Parathyroid adenoma (tissue), 2 donors: ENCODE measurements at regions not wholly inside any gene's neighbourhood (a gene's known extent, or its start where the extent isn't known, plus 50 kb on each side); places are given as distances from the start of the nearest gene placed in this dataset.
"Not testable (repeated sequence)": the region's sequence is repeated elsewhere in the genome, so short reads cannot be mapped to it uniquely, and the experiment has no call there.

ENCODE experiments used
- H2AFZ ChIP-seq: fragments of 300-600 bp; sonication (generic); one replicate; pipeline ENCODE4 v1.7.0; 2017; ENCODE audit warnings: antibody characterized with exemption, mild to moderate bottlenecking
- H3K27ac ChIP-seq: fragments of 300-600 bp; sonication (generic); one replicate; pipeline ENCODE4 v1.7.0; 2017
- H3K27me3 ChIP-seq: fragments of 300-600 bp; sonication (generic); one replicate; pipeline ENCODE4 v1.7.0; 2017; ENCODE audit warnings: low read length; ENCODE audit not compliant: control insufficient read depth, insufficient read depth
- H3K36me3 ChIP-seq: fragments of 300-600 bp; sonication (generic); one replicate; pipeline ENCODE4 v1.7.0; 2017; ENCODE audit warnings: low read length; ENCODE audit not compliant: control insufficient read depth, insufficient read depth
- H3K4me1 ChIP-seq: fragments of 300-600 bp; sonication (generic); one replicate; pipeline ENCODE4 v1.7.0; 2017; ENCODE audit warnings: control low read depth
- H3K4me2 ChIP-seq: fragments of 300-600 bp; sonication (generic); one replicate; pipeline ENCODE4 v1.7.0; 2017; ENCODE audit warnings: low read length
- H3K4me3 ChIP-seq: fragments of 300-600 bp; sonication (generic); one replicate; pipeline ENCODE4 v1.7.0; 2017; ENCODE audit warnings: low read depth, low read length
- H3K79me2 ChIP-seq: fragments of 300-600 bp; sonication (generic); one replicate; pipeline ENCODE4 v1.7.0; 2017; ENCODE audit warnings: control low read depth
- H3K9ac ChIP-seq: fragments of 300-600 bp; sonication (generic); one replicate; pipeline ENCODE4 v1.7.0; 2017; ENCODE audit warnings: mild to moderate bottlenecking
- H3K9me3 ChIP-seq: fragments of 300-600 bp; sonication (generic); one replicate; pipeline ENCODE4 v1.7.0; 2017; ENCODE audit warnings: low read length; ENCODE audit not compliant: control insufficient read depth
- TF ChIP-seq, protein P1 (sequence below): fragments of 300-600 bp; sonication (generic); IDR thresholded peaks from one replicate; pipeline ENCODE4 v1.7.0; 2017; ENCODE audit warnings: antibody characterized with exemption, mild to moderate bottlenecking
- donor health status: primary hyperparathyroidism.

GRCh38 chr2:120641366-120641771 lies 94.3 kb upstream of the GLI2 start:
- TF ChIP-seq, protein P1, sequence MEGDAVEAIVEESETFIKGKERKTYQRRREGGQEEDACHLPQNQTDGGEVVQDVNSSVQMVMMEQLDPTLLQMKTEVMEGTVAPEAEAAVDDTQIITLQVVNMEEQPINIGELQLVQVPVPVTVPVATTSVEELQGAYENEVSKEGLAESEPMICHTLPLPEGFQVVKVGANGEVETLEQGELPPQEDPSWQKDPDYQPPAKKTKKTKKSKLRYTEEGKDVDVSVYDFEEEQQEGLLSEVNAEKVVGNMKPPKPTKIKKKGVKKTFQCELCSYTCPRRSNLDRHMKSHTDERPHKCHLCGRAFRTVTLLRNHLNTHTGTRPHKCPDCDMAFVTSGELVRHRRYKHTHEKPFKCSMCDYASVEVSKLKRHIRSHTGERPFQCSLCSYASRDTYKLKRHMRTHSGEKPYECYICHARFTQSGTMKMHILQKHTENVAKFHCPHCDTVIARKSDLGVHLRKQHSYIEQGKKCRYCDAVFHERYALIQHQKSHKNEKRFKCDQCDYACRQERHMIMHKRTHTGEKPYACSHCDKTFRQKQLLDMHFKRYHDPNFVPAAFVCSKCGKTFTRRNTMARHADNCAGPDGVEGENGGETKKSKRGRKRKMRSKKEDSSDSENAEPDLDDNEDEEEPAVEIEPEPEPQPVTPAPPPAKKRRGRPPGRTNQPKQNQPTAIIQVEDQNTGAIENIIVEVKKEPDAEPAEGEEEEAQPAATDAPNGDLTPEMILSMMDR, result no peak
- Histone ChIP-seq H3K4me2 (no peak overlapping the region), H3K4me1 (no peaks in the 10 kb centered on the region), H3K9ac (no peak overlapping the region), H3K9me3 (no peaks in the 10 kb centered on the region), H3K4me3 (no peak overlapping the region), H3K27me3 (no peaks in the 10 kb centered on the region), H3K79me2 (no peaks in the 10 kb centered on the region), H2AFZ (no peak overlapping the region), H3K27ac (no peak overlapping the region), H3K36me3 (no peaks in the 10 kb centered on the region)

DNA sequence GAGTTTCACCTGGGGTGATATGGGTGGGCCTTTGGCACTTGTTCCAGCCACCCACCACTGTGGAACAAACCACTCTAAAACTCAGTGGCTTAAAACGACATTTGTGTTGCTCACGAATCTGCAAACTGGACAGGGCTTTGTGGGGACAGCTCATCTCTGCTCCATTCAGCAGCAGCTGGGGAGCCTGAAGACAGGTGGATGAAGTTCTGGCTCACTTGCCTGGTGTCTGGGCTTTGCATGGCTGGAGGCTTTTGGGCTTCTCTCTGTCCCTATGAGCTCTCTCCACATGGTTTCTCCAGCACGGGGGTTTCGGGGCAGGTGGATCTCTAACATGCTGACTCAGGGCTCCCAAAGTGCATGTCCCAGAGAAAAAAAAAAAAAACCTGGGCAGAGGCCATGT lies 93.0 kb upstream of the GLI2 start:
- no peak overlapping the region for H2AFZ ChIP-seq
- no peak overlapping the region for H3K9ac ChIP-seq
- no peaks in the 10 kb centered on the region for H3K27me3 ChIP-seq
- H3K27ac ChIP-seq, result no peak overlapping the region
- H3K4me3 ChIP-seq, result no peak overlapping the region
- no peaks in the 10 kb centered on the region for H3K4me1 ChIP-seq
- TF ChIP-seq, protein P1, result no peak
- H3K36me3 ChIP-seq, result no peaks in the 10 kb centered on the region
- H3K9me3 ChIP-seq, result no peaks in the 10 kb centered on the region
- no peaks in the 10 kb centered on the region for H3K79me2 ChIP-seq
- no peak overlapping the region for H3K4me2 ChIP-seq

DNA sequence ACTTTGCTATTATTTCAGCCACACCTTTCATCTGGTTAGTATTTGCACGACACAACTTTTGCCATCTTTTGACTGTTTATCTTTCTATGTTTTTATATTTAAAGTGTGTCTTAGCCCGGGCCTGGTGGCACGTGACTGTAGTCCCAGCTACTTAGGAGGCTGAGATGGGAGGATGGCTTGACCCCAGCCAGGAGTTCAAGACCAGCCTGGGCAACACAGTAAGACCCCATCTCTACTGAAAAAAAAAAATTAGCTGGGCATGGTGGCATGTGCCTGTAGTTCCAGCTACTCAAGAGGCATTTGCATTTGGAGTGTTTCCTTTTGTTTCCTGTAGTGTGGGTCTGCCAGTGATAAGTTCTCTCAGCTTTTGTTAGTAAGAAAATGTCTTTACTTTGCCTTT lies 88.7 kb upstream of the GLI2 start:
- Histone ChIP-seq H2AFZ (no peak overlapping the region), H3K4me2 (no peak overlapping the region), H3K27me3 (no peaks in the 10 kb centered on the region), H3K9me3 (no peaks in the 10 kb centered on the region), H3K4me3 (no peak overlapping the region), H3K36me3 (no peaks in the 10 kb centered on the region), H3K4me1 (no peaks in the 10 kb centered on the region), H3K79me2 (no peaks in the 10 kb centered on the region), H3K9ac (no peak overlapping the region), H3K27ac (no peak overlapping the region)
- TF ChIP-seq, protein P1, result no peak

DNA sequence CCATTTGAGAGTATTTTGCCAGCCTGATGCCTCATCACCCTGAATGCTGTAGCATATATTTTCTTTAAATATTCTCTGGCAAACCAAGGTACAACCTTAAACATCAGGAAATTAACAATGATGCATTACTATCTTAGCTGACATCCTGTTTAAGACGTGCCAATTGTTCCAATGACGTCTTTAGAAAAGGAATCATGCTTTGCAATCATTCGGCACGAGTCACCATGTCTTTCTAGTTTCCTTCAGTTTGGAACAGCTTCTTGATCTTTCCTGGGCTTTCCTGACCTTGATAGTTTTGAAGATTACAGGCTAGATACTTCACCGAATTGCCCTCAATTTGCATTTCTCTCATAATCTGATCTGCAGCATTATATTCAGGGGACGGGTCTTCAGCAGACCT lies 88.2 kb upstream of the GLI2 start:
- Histone ChIP-seq H3K27ac (no peak overlapping the region), H3K4me1 (no peaks in the 10 kb centered on the region), H3K4me3 (no peak overlapping the region), H2AFZ (no peak overlapping the region), H3K36me3 (no peaks in the 10 kb centered on the region), H3K27me3 (no peaks in the 10 kb centered on the region), H3K79me2 (no peaks in the 10 kb centered on the region), H3K9me3 (no peaks in the 10 kb centered on the region), H3K4me2 (no peak overlapping the region), H3K9ac (no peak overlapping the region)
- TF ChIP-seq, protein P1, result no peak

GRCh38 chr2:120649381-120649780 lies 86.3 kb upstream of the GLI2 start:
- H3K36me3 ChIP-seq, H3K9ac ChIP-seq, H3K4me1 ChIP-seq, H3K4me3 ChIP-seq, H2AFZ ChIP-seq, H3K27me3 ChIP-seq, H3K27ac ChIP-seq, H3K4me2 ChIP-seq, H3K9me3 ChIP-seq, H3K79me2 ChIP-seq: not testable (repeated sequence)
